ENCODE measurements at regions not wholly inside any gene's neighbourhood (a gene's known extent, or its start where the extent isn't known, plus 50 kb on each side); places are given as distances from the start of the nearest gene placed in this dataset.

DNA sequence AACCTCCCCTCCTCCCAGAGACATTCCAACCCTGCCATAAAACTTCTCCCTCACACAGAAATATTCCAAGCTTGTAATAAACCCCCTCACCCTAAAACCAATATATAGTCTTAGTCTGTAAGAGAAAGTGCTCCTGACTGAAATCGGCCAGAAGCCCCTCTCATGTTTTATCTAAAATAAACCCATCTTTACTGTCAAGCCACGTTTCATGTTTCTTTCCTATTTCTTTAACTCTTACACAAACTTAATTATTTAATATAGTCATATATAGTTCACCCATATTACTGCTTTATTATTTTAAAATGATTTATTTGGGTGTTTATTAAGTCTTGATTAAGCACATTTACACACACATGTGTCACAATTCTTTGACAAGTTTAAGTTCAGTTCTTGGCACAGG lies 191.3 kb upstream of the AADAT start:
- no peak for TF ChIP-seq POLR2A (IDR thresholded peaks at IDR 0.05)
- TF ChIP-seq, protein P1, sequence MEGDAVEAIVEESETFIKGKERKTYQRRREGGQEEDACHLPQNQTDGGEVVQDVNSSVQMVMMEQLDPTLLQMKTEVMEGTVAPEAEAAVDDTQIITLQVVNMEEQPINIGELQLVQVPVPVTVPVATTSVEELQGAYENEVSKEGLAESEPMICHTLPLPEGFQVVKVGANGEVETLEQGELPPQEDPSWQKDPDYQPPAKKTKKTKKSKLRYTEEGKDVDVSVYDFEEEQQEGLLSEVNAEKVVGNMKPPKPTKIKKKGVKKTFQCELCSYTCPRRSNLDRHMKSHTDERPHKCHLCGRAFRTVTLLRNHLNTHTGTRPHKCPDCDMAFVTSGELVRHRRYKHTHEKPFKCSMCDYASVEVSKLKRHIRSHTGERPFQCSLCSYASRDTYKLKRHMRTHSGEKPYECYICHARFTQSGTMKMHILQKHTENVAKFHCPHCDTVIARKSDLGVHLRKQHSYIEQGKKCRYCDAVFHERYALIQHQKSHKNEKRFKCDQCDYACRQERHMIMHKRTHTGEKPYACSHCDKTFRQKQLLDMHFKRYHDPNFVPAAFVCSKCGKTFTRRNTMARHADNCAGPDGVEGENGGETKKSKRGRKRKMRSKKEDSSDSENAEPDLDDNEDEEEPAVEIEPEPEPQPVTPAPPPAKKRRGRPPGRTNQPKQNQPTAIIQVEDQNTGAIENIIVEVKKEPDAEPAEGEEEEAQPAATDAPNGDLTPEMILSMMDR (IDR thresholded peaks at IDR 0.05), result no peak

Measured in testis (tissue), 2 donors.